ENCODE measurements at regions not wholly inside any gene's neighbourhood (a gene's known extent, or its start where the extent isn't known, plus 50 kb on each side); places are given as distances from the start of the nearest gene placed in this dataset.

- no peak overlapping the region for H3K23ac ChIP-seq (ENCODE audit: insufficient read length)
- WGBS, 2 experiments (ENCODE audit: extremely low coverage in 1 of 2, insufficient coverage in 1 of 2, insufficient read length in 1 of 2, insufficient replicate concordance in 2 of 2, low coverage in 1 of 2, low lambda C conversion rate in 2 of 2, missing lambda C conversion rate in 1 of 2): 93% methylated on average over 2 of the region's 2 CpGs; no CpG with 5 or more reads in 1 of the 2 experiments
- POLR2A ChIA-PET (ENCODE audit: partially characterized antibody): no interaction called here
- TF ChIP-seq CHD2 (IDR thresholded peaks at IDR 0.05; ENCODE audit: low read length): no peak
- no peak for TF ChIP-seq SRF (IDR thresholded peaks at IDR 0.05; ENCODE audit: low read depth, low read length)
- TF ChIP-seq TAF1 (IDR thresholded peaks at IDR 0.05; ENCODE audit: low read depth, low read length): no peak
- TF ChIP-seq RAD21 (IDR thresholded peaks at IDR 0.05 in 1 of 2, conservative IDR thresholded peaks at IDR 0.05 in 1 of 2; ENCODE audit: low read depth in 2 of 2, low read length in 2 of 2): no peak
- TF ChIP-seq RBBP5 (IDR thresholded peaks at IDR 0.05; ENCODE audit: borderline replicate concordance, low read depth, low read length): no peak
- TF ChIP-seq BCL11A (IDR thresholded peaks at IDR 0.05; ENCODE audit: low read depth in 2 of 2, low read length in 2 of 2): no peak
- no peak for TF ChIP-seq POU5F1 (IDR thresholded peaks at IDR 0.05; ENCODE audit: low read depth, low read length)
- TF ChIP-seq, protein P1, sequence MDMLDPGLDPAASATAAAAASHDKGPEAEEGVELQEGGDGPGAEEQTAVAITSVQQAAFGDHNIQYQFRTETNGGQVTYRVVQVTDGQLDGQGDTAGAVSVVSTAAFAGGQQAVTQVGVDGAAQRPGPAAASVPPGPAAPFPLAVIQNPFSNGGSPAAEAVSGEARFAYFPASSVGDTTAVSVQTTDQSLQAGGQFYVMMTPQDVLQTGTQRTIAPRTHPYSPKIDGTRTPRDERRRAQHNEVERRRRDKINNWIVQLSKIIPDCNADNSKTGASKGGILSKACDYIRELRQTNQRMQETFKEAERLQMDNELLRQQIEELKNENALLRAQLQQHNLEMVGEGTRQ (IDR thresholded peaks at IDR 0.05; ENCODE audit: low read length): no peak
- no peak for TF ChIP-seq BRCA1 (IDR thresholded peaks at IDR 0.05; ENCODE audit: low read depth, low read length)
- TF ChIP-seq, protein P2, sequence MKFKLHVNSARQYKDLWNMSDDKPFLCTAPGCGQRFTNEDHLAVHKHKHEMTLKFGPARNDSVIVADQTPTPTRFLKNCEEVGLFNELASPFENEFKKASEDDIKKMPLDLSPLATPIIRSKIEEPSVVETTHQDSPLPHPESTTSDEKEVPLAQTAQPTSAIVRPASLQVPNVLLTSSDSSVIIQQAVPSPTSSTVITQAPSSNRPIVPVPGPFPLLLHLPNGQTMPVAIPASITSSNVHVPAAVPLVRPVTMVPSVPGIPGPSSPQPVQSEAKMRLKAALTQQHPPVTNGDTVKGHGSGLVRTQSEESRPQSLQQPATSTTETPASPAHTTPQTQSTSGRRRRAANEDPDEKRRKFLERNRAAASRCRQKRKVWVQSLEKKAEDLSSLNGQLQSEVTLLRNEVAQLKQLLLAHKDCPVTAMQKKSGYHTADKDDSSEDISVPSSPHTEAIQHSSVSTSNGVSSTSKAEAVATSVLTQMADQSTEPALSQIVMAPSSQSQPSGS (IDR thresholded peaks at IDR 0.05; ENCODE audit: low read length): no peak
- no peak for TF ChIP-seq SIX5 (IDR thresholded peaks at IDR 0.05; ENCODE audit: low read depth, low read length)
- TF ChIP-seq CBX5 (IDR thresholded peaks at IDR 0.05; ENCODE audit: low read depth, low read length): no peak
- TF ChIP-seq CHD1 (IDR thresholded peaks at IDR 0.05; ENCODE audit: low read depth, low read length): no peak
Observed at GRCh38 chr3:177855021-177855420, 657.7 kb upstream of the TBL1XR1 start.

More at GRCh38 chr3:177855021-177855420, 657.7 kb upstream of the TBL1XR1 start:
- no peaks in the 10 kb centered on the region for H3K79me2 ChIP-seq (ENCODE audit: control insufficient read depth in 1 of 2, insufficient read depth in 2 of 2, low read length in 2 of 2)
- no peak overlapping the region for H3K14ac ChIP-seq (ENCODE audit: insufficient read length)
- no peak overlapping the region for H2BK15ac ChIP-seq (ENCODE audit: low read length)
- DNase-seq (ENCODE audit: low read depth in 1 of 2, low spot score in 2 of 2) (no peak), FAIRE-seq (no peak)
- H3K23me2 ChIP-seq (ENCODE audit: low read depth, low read length): no peaks in the 10 kb centered on the region
- no peak overlapping the region for H3K4me3 ChIP-seq (ENCODE audit: extremely low read depth in 1 of 4, insufficient read depth in 2 of 4, low read depth in 3 of 4, low read length in 4 of 4)
- no peak overlapping the region for H2AK5ac ChIP-seq (ENCODE audit: low read depth, low read length)
- no peaks in the 10 kb centered on the region for H3K9me3 ChIP-seq (ENCODE audit: insufficient read depth in 2 of 2, low read depth in 1 of 2, low read length in 1 of 2)
- H3K4me1 ChIP-seq (replicated peaks in 1 of 4; ENCODE audit: control insufficient read depth in 3 of 4, insufficient read depth in 4 of 4, low read length in 3 of 4): no peaks in the 10 kb centered on the region
- peaks cover 0 to 1% (median 0%) of the 10 kb centered on the region in 4 experiments; a peak in 1 of 7 replicates for H3K27me3 ChIP-seq (replicated peaks in 1 of 4; ENCODE audit: control insufficient read depth in 3 of 4, extremely low read depth in 1 of 4, insufficient read depth in 3 of 4, low read length in 3 of 4)
- no peak overlapping the region for H3K9ac ChIP-seq (replicated peaks in 1 of 4; ENCODE audit: extremely low read depth in 1 of 4, low read depth in 3 of 4, low read length in 3 of 4)
- no peak overlapping the region for H3K4ac ChIP-seq (replicated peaks; ENCODE audit: insufficient read length, low read depth, low read length)
- no peak overlapping the region for H2BK12ac ChIP-seq (ENCODE audit: low read depth, low read length)
- no peak overlapping the region for H3K27ac ChIP-seq (ENCODE audit: low read depth, low read length)
- no peak overlapping the region for H2AFZ ChIP-seq (ENCODE audit: low read length)
- H2BK5ac ChIP-seq (ENCODE audit: low read depth, low read length): no peak overlapping the region
- H3K18ac ChIP-seq (ENCODE audit: extremely low read depth, low read length): no peak overlapping the region
- no peak overlapping the region for H3K56ac ChIP-seq (replicated peaks; ENCODE audit: insufficient read length, low read depth, low read length)
- no peak overlapping the region for H4K8ac ChIP-seq (ENCODE audit: extremely low read depth, insufficient read depth, low read length)
- H3K79me1 ChIP-seq (ENCODE audit: low read depth, low read length): no peaks in the 10 kb centered on the region
- H2BK120ac ChIP-seq (replicated peaks; ENCODE audit: low read depth, low read length): no peak overlapping the region
- no peak overlapping the region for H2BK20ac ChIP-seq (ENCODE audit: low read length)
- CTCF ChIA-PET (ENCODE audit: partially characterized antibody): no interaction called here
- no peak overlapping the region for H4K5ac ChIP-seq (ENCODE audit: insufficient read length, low read depth, low read length)
- H4K20me1 ChIP-seq (replicated peaks in 1 of 2; ENCODE audit: control insufficient read depth in 1 of 2, insufficient read depth in 2 of 2, low read length in 2 of 2): no peaks in the 10 kb centered on the region
- no peaks in the 10 kb centered on the region for H3K36me3 ChIP-seq (ENCODE audit: control insufficient read depth in 2 of 4, insufficient read depth in 4 of 4, low read length in 3 of 4)
- no peak overlapping the region for H4K91ac ChIP-seq (replicated peaks; ENCODE audit: insufficient read length, low read length)
- H3K4me2 ChIP-seq (ENCODE audit: insufficient read depth in 1 of 2, low read depth in 2 of 2, low read length in 2 of 2): no peak overlapping the region
